ENCODE measurements at regions not wholly inside any gene's neighbourhood (a gene's known extent, or its start where the extent isn't known, plus 50 kb on each side); places are given as distances from the start of the nearest gene placed in this dataset.

DNA sequence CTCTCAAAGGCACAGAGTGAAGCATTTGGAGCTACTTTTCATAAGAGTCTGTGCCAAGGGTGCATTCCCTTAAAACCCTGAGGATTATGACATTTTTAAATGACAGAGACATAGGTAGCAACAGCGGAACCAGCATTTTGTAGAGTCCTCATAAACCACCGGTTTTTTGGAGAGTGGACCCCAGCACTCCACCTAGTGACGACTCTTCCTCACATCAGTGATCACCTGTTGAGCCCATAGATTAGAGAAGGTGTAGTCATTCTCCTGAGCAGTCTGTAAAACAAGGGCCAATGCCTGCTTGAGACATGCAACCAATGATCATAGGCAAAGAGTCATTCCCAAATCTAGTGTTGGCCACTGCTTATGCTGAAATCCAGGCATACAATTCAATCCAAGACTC is 399.1 kb downstream of the GXYLT1 start:
- no peak for DNase-seq (ENCODE audit: low read depth)

DNA sequence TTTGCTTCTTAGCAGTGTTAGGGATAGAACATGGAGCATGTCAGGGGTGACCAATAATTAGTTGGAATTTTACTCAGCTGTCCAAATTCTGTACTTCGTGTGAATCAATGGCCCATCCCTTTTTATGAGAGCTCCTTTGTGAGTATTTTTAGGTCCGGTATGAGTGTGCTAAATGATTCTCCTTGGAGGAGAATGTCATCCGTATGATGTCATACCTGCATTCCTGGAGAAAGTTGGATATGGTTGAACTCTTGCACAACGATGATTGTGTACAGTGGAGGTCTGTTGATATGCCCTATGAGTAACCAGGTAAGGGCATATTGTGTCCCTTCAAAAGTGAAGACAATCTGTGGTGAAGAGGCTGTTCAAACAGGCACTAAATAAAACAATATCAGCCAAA is 400.8 kb downstream of the GXYLT1 start:
- no peak for DNase-seq (ENCODE audit: low read depth)

DNA sequence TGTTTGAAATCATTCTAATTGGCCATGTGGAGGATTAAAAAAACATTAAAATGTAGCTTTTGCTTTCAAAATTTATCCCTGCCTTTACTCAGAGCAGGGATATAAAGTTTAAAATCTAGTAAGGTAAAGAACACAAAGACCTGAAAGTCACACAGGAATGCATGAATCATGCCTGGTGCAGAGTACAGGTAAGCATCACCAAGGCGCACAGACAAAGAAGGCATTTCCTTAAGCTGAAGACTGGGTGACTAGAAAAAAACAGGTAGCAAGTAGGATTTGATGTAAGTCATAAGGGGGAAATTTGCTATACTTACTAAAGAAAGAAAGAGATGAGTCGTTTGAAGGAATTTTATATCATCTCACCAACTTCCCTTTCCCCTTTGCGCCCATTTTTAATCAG is 405.6 kb downstream of the GXYLT1 start:
- no peak for DNase-seq (ENCODE audit: low read depth)

DNA sequence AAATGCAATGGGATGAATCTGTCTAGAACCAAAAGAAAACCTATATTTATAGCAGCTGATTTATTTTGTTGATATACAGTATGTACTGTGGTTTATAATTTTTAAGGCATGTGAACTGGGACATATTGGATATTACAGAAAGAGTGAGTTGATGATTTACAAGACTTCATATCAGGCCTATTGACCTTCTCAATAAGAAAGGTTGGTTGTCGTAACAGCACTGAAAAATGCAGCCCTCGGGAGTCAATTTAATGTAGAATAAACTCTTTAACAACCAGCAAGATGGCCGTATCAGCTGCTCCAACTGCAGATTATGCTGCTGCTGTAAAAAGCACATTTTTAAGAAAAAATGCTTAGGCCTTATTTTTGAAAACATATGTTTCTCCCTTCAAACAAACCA is 407.3 kb downstream of the GXYLT1 start:
- no peak for DNase-seq (ENCODE audit: low read depth)

DNA sequence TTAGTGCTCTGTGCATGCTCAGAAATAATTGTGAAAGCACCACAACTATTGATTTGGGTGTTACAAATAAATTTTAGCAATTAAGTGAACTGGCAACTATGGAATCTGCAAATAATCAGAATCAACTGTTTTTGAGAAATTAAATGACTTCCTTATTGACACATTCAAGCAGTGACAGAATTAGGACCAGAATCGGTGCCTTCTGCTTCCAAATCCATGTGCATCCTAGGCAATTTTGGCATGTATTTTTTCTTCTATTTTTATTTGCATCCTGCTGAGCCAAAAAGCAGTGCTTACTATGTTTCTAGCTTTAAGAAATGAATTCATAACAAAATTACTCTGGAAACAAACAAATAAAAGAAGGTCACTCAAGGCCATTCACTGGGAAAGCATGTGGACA is 408.2 kb downstream of the GXYLT1 start:
- DNase-seq (ENCODE audit: low read depth) = no peak

DNA sequence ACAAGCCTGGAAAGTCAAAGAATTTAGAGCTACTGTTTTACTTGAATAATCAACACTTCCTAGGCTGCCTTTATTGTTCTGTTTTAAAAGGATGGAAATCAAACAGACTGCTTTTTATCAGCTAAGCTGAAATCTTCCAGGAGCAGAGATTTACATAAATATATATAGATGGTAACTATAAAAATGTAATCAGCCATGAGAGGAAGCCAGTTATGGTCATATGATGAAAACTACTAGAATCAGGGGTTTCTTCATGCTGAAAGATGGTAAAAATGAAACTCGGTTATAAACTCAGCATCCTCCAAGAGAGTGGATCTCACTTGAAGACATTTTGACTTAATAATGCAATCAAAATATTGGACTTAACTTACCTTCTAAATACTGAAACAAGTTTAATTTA is 413.0 kb downstream of the GXYLT1 start:
- DNase-seq (ENCODE audit: low read depth) = no peak

DNA sequence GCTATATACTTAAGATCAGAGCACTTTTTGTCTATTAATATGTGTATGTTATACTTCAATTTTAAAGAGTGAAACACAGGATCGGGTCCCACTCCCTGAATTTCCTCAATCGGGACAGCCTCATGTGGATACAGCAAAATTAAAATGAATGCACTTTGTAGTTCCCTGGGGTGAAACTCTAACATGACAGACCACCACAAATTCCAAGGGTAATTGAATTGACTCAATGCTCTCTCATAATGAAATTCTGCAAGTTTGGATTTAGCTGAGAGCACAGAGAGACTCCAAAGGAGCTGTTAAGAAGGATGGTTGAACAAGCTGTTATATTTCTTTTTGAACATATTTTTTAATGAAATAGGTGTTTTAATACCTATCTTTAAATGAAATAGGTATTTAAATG is 413.6 kb downstream of the GXYLT1 start:
- DNase-seq (ENCODE audit: low read depth) = no peak

DNA sequence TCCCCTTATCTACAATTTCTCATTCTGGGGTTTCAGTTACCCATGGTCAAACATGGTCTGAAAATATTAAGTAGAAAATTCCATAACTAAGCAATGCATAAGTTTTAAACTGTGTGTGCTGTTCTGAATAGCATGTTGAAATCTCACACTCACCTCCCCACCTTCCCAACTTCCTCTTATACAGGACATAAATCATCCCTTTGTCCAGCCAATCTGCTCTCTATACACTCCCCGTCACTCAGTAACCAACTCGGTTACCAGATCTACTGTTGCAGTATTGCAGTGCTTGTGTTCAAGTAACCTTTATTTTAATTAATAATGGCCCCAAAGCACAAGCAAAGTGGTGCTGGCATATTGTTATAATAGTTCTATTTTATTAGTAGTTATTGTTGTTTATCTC is 420.5 kb downstream of the GXYLT1 start:
- no peak for DNase-seq (ENCODE audit: low read depth)

DNA sequence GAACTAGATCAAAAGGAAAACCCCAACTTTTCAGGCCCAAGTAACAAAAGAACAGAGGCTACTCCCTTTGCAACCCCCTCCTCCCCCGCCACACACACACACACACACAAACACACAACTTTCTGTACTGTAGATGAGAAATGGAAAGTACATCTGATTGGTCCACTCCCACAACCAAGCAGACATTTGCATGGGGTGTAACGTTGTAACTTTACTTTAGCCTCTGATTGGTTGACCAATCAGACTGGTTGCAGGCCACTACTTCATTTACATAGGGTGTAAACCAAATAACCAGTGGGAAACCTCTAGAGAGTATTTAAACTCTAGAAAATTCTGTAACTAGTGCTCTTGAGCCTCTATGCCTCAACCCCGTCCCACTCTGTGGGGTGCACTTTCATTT is 425.5 kb downstream of the GXYLT1 start:
- no peak for DNase-seq (ENCODE audit: low read depth)

DNA sequence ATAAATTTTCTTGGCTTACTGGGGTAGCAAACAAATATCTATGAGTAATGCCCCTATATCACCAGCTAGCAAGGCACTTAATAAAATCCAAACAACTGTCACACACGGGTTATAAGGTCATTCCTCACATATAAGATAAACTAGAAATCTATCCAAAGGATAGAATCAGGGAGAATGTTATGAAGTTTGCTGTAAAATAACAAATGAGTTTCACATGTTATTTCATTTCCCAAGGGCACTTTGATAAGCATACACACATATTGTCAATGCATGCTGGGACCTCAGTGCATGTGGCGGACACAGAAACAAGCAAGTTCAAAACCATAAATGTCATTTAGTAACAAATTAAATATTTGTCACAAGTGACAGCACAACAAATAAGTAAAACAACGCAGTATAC is 429.4 kb downstream of the GXYLT1 start:
- no peak for DNase-seq (ENCODE audit: low read depth)

DNA sequence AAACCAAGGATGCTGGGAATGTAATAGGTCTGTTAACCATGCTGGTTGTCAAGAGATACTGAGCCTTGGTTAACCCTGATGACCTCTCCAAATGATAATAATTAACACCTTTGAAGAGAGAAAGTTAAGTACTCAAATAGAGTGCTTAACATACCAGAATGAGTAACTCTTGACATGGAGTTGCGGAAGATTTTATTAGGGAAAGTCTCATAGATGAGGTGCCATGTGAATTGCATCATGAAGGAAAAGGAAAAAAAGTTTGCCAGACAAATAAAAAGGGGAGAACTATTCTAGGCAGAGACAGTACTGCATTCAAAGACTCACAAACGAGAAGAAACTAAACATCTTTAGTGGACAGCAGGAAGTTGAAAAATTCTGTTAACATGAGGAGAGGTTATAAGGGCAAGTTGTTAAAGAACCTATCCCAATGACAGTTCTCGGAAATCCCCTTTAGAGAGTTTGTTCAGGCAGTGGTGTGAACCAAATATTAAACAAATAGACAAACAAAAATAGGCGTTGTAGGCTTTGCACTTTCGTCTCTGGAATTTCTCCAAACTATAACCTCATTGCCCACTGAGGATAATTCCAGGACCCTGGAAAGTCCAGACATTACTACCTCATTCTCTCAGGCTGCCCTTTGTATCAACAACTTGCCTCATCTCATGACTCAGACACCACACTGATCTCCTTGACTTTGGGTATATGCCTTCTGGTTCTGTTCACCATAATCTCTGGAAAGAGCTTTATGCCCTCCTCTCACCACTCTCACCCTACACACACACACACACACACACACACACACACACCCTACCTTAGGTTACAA is 435.0 kb downstream of the GXYLT1 start:
- DNase-seq (ENCODE audit: low read depth) = no peak

DNA sequence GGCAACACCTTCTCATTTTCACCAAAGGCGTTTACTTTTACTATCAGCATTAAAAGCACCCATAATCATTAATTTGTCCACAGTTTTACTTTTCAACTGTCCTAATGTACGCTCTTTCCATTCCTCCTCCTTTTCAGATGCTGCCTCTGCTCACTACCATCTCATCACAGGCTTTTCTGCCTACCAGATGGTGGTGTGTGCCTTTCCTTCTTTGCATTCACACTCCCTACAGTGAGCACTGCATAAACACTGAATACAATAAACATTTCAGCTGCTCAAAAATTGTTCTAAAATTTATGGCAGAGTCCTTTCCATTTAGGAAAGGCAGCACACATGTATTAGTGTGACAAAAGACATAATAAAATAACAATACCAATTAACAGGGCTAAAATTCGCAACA is 435.7 kb downstream of the GXYLT1 start:
- DNase-seq (ENCODE audit: low read depth) = no peak

DNA sequence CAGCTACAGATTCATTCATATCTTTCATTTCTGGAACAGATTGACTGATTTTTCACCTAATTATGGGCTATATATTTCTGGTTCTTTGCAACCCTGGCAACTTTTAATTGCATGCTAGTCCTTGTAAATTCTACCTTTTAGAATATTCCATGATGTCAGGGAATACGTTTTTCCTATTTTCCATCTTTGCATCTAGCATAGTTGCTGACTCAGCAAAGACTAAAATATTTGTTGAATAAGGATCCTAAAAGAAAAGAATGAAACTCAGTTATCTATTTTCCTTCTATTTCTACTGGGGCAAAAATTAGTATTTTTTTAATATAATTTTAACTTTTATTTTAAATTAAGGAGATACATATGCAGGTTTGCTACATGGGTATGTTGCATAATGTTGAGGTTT is 438.3 kb downstream of the GXYLT1 start:
- DNase-seq (ENCODE audit: low read depth) = no peak

DNA sequence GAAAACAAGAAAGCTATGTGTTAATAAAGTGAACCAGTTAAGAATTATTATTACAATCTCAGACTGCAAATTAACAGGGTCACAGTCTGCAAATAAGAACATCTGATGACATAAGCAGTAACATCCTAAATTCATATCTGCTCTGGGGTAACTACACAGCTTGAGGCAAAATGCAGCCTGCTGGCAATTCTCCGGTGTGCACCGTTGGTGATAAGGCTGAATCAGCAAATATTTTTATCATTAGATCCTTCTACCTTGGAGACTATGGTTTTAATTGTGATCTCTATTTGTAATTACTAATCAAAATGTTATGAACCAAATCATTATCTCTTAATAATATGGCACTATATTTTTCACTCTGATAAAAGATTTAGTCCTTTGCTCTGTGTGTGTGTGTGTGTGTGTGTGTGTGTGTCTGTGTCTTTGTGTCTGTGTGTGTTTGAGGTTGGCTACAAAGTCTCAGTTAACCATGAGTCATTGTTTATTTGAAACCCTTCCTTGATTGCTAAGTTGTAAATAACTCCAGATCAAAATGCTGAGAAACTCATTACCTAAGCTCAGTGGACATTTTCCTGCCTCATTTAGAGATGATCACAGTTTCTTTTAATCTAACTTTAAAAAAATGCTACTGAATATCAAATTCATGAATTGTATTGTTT is 442.6 kb downstream of the GXYLT1 start:
- no peak for DNase-seq (ENCODE audit: low read depth)

DNA sequence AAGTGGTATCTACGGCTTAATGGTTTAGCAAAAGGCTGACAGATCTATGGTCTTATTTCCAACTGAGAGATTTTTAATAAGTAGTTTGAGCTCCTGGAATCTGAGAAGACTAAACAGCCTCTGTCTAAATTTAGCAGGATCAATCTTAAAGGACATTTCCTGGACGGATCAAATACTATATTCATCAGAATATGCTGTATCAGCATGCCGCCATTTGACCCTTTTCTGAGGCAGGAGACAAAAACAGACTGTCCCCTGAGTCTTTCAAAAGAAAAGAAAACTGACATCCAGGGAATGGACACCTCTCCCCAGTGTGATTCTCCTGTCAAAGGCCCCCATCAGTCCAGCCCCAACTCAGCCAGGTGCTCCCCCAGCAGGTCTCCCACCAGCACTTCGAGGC is 443.7 kb downstream of the GXYLT1 start:
- DNase-seq (ENCODE audit: low read depth) = no peak

DNA sequence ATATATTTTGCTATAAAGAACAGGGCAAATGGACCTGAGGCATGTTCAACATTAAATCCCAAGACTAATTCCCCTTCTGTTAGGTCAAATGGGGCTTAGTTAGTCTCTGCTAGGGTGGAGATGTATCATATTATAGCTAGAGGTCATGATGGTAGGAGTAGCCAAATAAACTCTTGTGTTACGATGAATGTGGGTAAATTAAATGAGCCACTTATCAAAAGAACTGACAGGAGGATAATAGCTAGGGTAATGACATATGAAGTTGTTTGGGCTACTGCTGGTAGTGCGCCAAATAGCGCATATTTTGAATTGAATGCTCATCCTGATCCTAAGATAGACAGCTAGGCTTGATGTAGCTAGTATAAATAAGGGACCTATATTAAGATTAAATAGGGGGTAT is 445.0 kb downstream of the GXYLT1 start:
- no peak for DNase-seq (ENCODE audit: low read depth)

DNA sequence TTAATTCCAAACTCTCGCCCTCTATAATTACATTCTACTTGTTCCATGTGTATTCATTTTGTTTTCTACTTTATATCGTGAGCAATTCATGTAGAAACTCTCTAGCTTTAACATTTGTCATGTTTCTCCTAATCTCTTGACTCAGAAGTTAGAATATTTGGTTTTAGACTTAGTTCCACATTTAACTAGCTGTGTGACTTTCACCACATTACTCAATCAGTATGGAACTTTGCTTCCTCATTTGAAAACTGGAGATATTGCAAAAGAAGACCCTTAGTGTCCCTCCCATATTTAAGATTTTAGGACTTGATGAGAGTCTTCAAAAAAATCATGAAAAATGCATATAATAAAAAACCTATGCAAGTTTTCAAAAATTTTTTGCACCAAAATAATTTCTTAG is 447.5 kb downstream of the GXYLT1 start:
- no peak for DNase-seq (ENCODE audit: low read depth)

DNA sequence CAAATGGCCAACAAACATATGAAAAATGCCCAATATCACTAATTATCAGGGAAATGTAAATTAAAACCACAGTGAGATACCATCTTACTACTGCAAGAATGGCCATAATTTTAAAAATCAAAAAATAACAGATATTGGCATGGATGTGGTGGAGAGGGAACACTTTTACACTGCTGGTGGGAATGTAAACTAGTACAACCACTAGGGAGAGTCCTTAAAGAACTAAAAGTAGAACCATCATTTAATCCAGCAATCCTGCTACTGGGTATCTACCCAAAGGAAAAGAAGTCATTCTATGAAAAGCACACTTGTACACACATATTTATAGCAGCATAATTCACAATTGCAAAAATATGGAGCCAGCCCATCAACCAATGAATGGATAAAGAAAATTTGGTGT is 459.7 kb downstream of the GXYLT1 start:
- DNase-seq (ENCODE audit: low read depth) = no peak

DNA sequence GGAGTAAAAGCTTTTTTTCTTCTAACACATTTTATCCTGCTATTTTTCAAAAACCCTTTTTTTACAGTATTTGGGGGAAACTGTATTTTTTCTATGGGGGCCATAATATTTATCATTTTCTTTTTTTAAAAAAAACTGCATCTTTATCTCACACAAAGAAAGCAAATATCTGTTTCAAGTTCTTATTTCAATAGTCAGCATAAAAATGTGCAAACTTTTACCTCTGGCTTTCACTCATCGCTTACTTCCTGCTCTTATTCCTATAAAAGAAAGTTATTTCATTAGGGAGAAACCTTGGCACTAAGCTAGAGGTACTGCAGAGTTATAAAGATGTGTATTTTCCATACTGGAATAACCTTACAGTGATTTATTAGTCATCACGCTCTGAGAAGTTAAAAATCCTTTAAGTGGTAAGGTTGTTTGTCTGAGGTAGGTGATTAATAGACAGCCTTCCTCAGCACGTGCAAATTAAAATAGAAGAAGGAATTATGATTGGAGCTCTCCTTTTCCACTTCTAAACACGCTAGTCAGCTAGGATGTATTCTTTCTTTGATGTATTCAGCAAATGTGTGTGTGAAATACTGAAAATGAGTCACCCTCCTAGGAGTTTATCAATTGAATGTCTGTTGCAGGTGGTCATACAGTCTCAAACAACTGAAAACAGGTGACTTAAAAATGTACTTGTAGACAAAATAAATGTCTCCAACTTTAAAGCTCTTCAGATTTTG is 461.0 kb downstream of the GXYLT1 start:
- no peak for DNase-seq (ENCODE audit: low read depth)

DNA sequence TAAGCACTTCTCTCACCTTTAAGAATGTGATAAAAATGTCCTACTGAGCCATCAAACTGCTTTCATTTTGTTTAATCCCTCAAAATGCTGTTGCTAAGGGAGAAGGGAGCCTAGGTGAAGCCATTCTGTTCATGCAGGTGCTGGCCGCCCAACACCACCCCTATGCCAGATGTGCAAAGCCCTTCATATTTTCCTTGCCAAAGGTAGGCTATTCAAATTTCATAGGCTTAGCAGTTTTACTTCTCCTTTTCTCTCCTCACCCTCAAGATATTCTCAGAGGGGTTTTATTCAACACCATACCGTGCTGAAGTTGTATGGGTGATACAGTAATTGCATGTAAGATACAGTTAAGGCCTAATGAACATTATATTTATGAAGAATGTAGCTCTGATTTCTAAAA is 461.7 kb downstream of the GXYLT1 start:
- no peak for DNase-seq (ENCODE audit: low read depth)

DNA sequence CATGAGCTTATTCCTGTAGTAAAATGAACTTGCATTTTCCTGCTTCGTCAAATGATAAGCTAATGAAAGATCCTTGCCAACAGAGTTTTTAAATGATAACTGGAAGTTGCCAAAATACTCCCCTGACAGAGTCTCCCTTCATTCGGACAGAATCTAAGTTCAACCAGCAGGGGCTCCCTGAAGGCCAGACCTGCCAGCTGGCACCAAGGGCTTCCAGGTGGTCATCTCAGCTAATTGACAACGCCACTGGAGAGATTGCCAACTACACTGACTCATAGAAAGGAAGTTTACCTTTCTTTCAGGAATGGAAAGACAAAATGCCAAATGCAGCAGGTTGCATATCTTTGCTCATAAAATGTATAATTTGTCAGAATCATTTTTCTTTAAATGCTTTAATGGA is 462.8 kb downstream of the GXYLT1 start:
- DNase-seq (ENCODE audit: low read depth) = no peak

DNA sequence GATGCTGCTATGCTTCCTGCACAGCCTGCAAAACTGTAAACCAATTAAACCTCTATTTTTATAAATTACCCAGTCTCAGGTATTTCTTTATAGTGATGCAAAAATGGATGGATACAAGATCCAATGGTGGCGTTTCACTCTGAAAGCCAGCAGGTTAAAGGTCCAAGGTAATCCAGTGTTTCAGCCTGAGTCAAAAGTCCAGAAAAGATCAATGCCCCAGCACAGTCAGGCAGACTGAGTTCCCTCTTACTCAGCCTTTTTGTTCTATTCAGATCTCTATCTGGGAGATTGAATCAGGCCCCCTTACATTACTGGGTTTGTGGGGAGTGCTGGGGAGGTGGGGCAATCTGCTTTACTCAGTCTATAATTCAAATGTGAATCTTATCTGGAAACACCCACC is 464.5 kb downstream of the GXYLT1 start:
- DNase-seq (ENCODE audit: low read depth) = no peak

DNA sequence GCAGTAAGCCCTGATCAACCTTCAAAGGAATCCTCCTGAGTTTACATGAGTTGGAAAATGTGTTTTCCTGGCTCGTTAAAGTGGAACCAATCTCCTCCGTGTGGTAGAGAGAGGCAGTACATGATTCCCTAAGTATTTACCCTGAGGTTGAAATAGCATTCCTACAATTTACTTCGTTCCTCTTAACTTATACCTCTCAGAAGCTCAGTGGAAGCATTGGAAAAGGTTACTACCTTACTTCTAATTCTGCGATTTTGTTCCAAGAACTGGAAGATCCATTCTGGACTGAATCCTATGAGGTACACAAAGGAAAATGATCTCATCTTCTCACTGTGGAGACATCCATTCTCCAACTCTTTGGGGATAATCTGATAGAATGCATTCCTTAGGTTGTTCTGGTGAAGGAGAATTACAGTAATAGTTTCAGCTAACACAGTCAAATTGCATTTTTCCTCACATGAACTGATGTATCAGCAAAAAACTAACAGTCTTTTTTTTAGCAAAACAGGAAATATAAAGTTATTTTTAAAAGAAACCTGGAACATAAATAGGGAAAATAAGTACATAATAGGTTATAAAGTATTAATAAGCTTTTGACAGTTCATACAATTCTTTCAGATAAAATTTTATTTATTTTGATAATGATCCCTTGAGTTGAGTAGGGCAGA is 475.6 kb downstream of the PDZRN4 start:
- no peak for DNase-seq (ENCODE audit: low read depth)

All from activated T-cell treated with anti-CD3 and anti-CD28 coated beads for 48 hours (primary cell).